Aorta (tissue), 5 donors: ENCODE measurements at regions not wholly inside any gene's neighbourhood (a gene's known extent, or its start where the extent isn't known, plus 50 kb on each side); places are given as distances from the start of the nearest gene placed in this dataset.

ENCODE experiments used
- ATAC-seq: fragments of 200-7000 bp; cut with Tn5 transposase; one replicate; pipeline ENCODE4 v1.9.1; 2022; ENCODE audit warnings: moderate library complexity; ENCODE audit not compliant: low FRiP score
- DNase-seq, 2 donors: peaks; one replicate each; pipeline ENCODE4 v3.0.0-alpha.2; 2020
- H3K27ac ChIP-seq, 2 donors: one replicate each; pipeline ENCODE4 v1.5.1; 2013; ENCODE audit warnings: low read length in 2 of 2, mild to moderate bottlenecking in 2 of 2, moderate library complexity in 2 of 2, control low read depth in 1 of 2, inconsistent platforms in 1 of 2, low read depth in 1 of 2
- H3K27me3 ChIP-seq, 2 donors: one replicate each; pipeline ENCODE4 v1.6.1; 2013; ENCODE audit warnings: control low read depth in 1 of 2, low read length in 1 of 2, mild to moderate bottlenecking in 1 of 2, moderate library complexity in 1 of 2; ENCODE audit not compliant: insufficient read depth in 2 of 2, control insufficient read depth in 1 of 2
- H3K36me3 ChIP-seq, 2 donors: one replicate each; pipeline ENCODE4 v1.6.1; 2013; ENCODE audit warnings: control low read depth in 1 of 2, low read length in 1 of 2, mild to moderate bottlenecking in 1 of 2; ENCODE audit not compliant: insufficient read depth in 2 of 2, control insufficient read depth in 1 of 2
- H3K4me1 ChIP-seq, 2 donors: one replicate each; pipeline ENCODE4 v1.6.1; 2013; ENCODE audit warnings: low read length in 2 of 2, control low read depth in 1 of 2, mild to moderate bottlenecking in 1 of 2, moderate library complexity in 1 of 2; ENCODE audit not compliant: insufficient read depth in 2 of 2, control insufficient read depth in 1 of 2
- H3K4me3 ChIP-seq, 2 donors: one replicate each; pipeline ENCODE4 v1.5.1; 2013; ENCODE audit warnings: low read length in 2 of 2, control low read depth in 1 of 2, mild to moderate bottlenecking in 1 of 2
- H3K9me3 ChIP-seq: one replicate; pipeline ENCODE4 v1.6.1; 2013; ENCODE audit warnings: mild to moderate bottlenecking, low read length; ENCODE audit not compliant: control insufficient read depth
- WGBS, 2 donors: extraction: QIAGEN DNeasy Blood & Tissue Kit; methylation state at CpG; one replicate each; pipeline ENCODE4 v1.1.7; 2013; 5-methylcytosine and 5-hydroxymethylcytosine counted together
- intact Hi-C, 2 donors: fragments of 100-400 bp; cut with DNase I; formaldehyde crosslinking; loops; one replicate each; pipeline versions ENCODE4 v1.14.2 to v1.15.0; 2022
- donor health status: healthy with polysubstance abuse.
- donor health status: Bipolar disorder and iron deficiency.
- donor health status: DM: no; HTN: no; CAD: no.
- donor health status: DM: no; HTN: no; CAD: no.
- donor health status: DM: yes; HTN: yes; CAD: no.

DNA sequence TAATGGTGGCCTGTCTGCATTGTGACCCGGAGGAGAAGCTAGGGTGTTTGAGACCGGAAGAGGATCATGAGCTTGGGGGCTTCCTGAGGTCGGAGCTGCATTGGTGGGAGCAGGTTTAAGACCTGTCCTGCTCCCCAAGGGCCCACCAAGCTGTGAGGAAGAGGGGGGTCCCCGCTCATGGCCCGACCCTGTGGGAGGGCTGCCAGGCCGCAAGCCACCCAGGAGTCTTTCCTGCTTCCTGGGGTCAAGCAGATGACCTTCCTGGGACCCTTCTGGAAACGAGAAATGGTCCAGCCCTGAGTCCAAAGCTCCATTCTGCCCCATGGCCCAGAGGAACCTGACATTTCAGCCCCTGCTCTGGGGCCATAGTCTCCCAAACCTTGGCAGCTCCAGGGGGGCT lies 61.5 kb upstream of the RNU6ATAC start:
- no peaks in the 10 kb centered on the region for H3K27me3 ChIP-seq
- ATAC-seq (no peak), DNase-seq (peak in 1 of 2 donors; percentile 26)
- H3K36me3 ChIP-seq: no peaks in the 10 kb centered on the region
- H3K4me1 ChIP-seq: no peaks in the 10 kb centered on the region
- H3K9me3 ChIP-seq: no peaks in the 10 kb centered on the region
- no peak overlapping the region for H3K4me3 ChIP-seq
- no peak overlapping the region for H3K27ac ChIP-seq
- WGBS, 2 donors: 92 to 95% methylated on average over 7 of the region's 7 CpGs
- intact Hi-C loops: no loop called here

GRCh38 chr9:134226221-134226930 lies 62.0 kb upstream of the RNU6ATAC start:
- Histone ChIP-seq H3K9me3 (no peaks in the 10 kb centered on the region), H3K4me3 (no peak overlapping the region), H3K27me3 (no peaks in the 10 kb centered on the region), H3K4me1 (no peaks in the 10 kb centered on the region), H3K27ac (no peak overlapping the region), H3K36me3 (no peaks in the 10 kb centered on the region)
- WGBS, 2 donors: 75 to 80% methylated on average over 27 of the region's 27 CpGs
- no peak for ATAC-seq
- intact Hi-C loops: no loop called here
- peak in 1 of 2 donors; percentile 70 for DNase-seq

- no peak for ATAC-seq
Measured at GRCh38 chr9:134227451-134228411, 63.4 kb upstream of the RNU6ATAC start.

DNA sequence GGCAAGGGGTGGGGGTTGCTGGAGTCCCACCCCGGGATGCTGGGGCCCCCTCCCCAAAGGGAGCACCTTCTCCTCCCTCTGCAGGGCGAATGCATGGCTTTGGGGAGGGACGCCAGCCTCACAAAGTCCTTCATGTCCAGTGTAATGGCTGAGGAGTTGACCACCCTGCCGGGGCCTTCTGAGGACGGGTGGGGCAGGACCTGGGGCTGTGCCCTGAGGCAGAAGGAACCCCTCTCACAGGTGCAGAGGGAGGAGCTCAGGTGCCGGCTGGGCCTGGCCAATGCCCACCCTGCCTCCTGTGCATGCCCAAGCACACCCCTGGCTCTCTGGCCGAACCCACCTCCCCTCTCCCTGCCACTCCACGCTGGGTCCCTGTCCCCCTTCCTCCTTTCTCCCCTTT lies 64.3 kb upstream of the RNU6ATAC start:
- intact Hi-C loops: no loop called here
- no peak overlapping the region for H3K4me3 ChIP-seq
- 88 to 92% methylated on average over 8 of the region's 8 CpGs for WGBS, 2 donors
- H3K27ac ChIP-seq: no peak overlapping the region
- ATAC-seq (no peak), DNase-seq (no peak)
- no peaks in the 10 kb centered on the region for H3K27me3 ChIP-seq
- H3K4me1 ChIP-seq: no peaks in the 10 kb centered on the region
- no peaks in the 10 kb centered on the region for H3K36me3 ChIP-seq
- no peaks in the 10 kb centered on the region for H3K9me3 ChIP-seq

More at GRCh38 chr9:134227451-134228411, 63.4 kb upstream of the RNU6ATAC start:
- H3K4me3 ChIP-seq: no peak overlapping the region
- no peaks in the 10 kb centered on the region for H3K4me1 ChIP-seq
- no peaks in the 10 kb centered on the region for H3K36me3 ChIP-seq
- H3K9me3 ChIP-seq: no peaks in the 10 kb centered on the region
- intact Hi-C loops: no loop called here
- no peak overlapping the region for H3K27ac ChIP-seq
- H3K27me3 ChIP-seq: no peaks in the 10 kb centered on the region
- no peak for DNase-seq
- 61% methylated on average over 27 of the region's 27 CpGs for WGBS, 2 donors

GRCh38 chr9:134229466-134230091 lies 65.2 kb upstream of the RNU6ATAC start:
- no peaks in the 10 kb centered on the region for H3K4me1 ChIP-seq
- ATAC-seq (no peak), DNase-seq (no peak)
- H3K4me3 ChIP-seq: no peak overlapping the region
- no peaks in the 10 kb centered on the region for H3K27me3 ChIP-seq
- 94 to 97% methylated on average over 23 of the region's 23 CpGs for WGBS, 2 donors
- H3K36me3 ChIP-seq: no peaks in the 10 kb centered on the region
- H3K27ac ChIP-seq: no peak overlapping the region
- no peaks in the 10 kb centered on the region for H3K9me3 ChIP-seq
- intact Hi-C loops: no loop called here

- H3K27ac ChIP-seq: no peak overlapping the region
Measured at GRCh38 chr9:134230092-134230941, 66.0 kb upstream of the RNU6ATAC start.

GRCh38 chr9:134230942-134231325 lies 66.6 kb upstream of the RNU6ATAC start:
- Histone ChIP-seq H3K27me3 (no peaks in the 10 kb centered on the region), H3K4me3 (no peak overlapping the region), H3K4me1 (no peaks in the 10 kb centered on the region), H3K27ac (no peak overlapping the region), H3K9me3 (no peaks in the 10 kb centered on the region), H3K36me3 (no peaks in the 10 kb centered on the region)
- ATAC-seq (no peak), DNase-seq (no peak)
- 64 to 67% methylated on average over 14 of the region's 14 CpGs for WGBS, 2 donors
- intact Hi-C loops: no loop called here

More at GRCh38 chr9:134230092-134230941, 66.0 kb upstream of the RNU6ATAC start:
- ATAC-seq (no peak), DNase-seq (no peak)
- WGBS, 2 donors: 87 to 90% methylated on average over 28 of the region's 28 CpGs
- intact Hi-C loops: no loop called here
- Histone ChIP-seq H3K4me3 (no peak overlapping the region), H3K4me1 (no peaks in the 10 kb centered on the region), H3K27me3 (no peaks in the 10 kb centered on the region), H3K9me3 (no peaks in the 10 kb centered on the region), H3K36me3 (no peaks in the 10 kb centered on the region)

- 20 to 28% methylated on average over 12 of the region's 12 CpGs for WGBS, 2 donors
- ATAC-seq (no peak), DNase-seq (no peak)
- intact Hi-C loops: no loop called here
- no peaks in the 10 kb centered on the region for H3K36me3 ChIP-seq
- no peaks in the 10 kb centered on the region for H3K27me3 ChIP-seq
- no peaks in the 10 kb centered on the region for H3K4me1 ChIP-seq
- no peak overlapping the region for H3K27ac ChIP-seq
- H3K4me3 ChIP-seq: no peak overlapping the region
- no peaks in the 10 kb centered on the region for H3K9me3 ChIP-seq
Measured at GRCh38 chr9:134231330-134231745, 67.0 kb upstream of the RNU6ATAC start.
